ENCODE measurements at regions not wholly inside any gene's neighbourhood (a gene's known extent, or its start where the extent isn't known, plus 50 kb on each side); places are given as distances from the start of the nearest gene placed in this dataset.

DNA sequence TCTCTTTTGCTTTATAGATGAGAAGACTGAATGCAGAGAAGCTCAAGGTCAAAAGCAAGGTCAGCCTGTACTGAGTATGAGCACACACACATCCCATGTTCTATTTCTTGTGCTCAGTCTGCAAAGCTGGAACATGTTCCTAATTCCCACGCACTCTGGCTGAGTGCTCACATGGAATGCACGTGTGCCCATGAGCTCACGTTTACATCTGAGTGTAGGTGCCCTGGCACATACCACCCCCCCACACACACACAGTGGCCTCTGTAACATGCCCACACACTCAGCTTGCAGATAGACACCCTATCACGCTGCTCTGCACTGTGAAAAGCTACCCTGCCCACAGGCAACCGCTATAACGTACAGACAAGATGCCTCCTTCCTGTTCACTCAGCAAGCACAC is 700.1 kb downstream of the MED13L start:
- Mint-ChIP-seq H3K27me3 (ENCODE audit: low read depth) (no peaks in the 10 kb centered on the region), H3K36me3 (no peaks in the 10 kb centered on the region), H3K9me3 (no peaks in the 10 kb centered on the region), H3K4me1 (peaks cover 9% of the 10 kb centered on the region), H3K27ac (no peak overlapping the region), H3K4me3 (no peak overlapping the region)
- TF ChIP-seq, protein P1, sequence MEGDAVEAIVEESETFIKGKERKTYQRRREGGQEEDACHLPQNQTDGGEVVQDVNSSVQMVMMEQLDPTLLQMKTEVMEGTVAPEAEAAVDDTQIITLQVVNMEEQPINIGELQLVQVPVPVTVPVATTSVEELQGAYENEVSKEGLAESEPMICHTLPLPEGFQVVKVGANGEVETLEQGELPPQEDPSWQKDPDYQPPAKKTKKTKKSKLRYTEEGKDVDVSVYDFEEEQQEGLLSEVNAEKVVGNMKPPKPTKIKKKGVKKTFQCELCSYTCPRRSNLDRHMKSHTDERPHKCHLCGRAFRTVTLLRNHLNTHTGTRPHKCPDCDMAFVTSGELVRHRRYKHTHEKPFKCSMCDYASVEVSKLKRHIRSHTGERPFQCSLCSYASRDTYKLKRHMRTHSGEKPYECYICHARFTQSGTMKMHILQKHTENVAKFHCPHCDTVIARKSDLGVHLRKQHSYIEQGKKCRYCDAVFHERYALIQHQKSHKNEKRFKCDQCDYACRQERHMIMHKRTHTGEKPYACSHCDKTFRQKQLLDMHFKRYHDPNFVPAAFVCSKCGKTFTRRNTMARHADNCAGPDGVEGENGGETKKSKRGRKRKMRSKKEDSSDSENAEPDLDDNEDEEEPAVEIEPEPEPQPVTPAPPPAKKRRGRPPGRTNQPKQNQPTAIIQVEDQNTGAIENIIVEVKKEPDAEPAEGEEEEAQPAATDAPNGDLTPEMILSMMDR (IDR thresholded peaks at IDR 0.05; ENCODE audit: unreplicated experiment): no peak
- DNase-seq (ENCODE audit: low spot score in 2 of 2, unreplicated experiment in 2 of 2): no peak

GRCh38 chr12:115574826-115575225 is 702.7 kb downstream of the MED13L start:
- no peaks in the 10 kb centered on the region for H3K27me3 Mint-ChIP-seq (ENCODE audit: low read depth)
- TF ChIP-seq, protein P1 (IDR thresholded peaks at IDR 0.05; ENCODE audit: unreplicated experiment): no peak
- H3K36me3 Mint-ChIP-seq: no peaks in the 10 kb centered on the region
- no peak for DNase-seq (ENCODE audit: low spot score in 2 of 2, unreplicated experiment in 2 of 2)
- no peak overlapping the region for H3K27ac Mint-ChIP-seq
- H3K9me3 Mint-ChIP-seq: peaks cover 5% of the 10 kb centered on the region
- no peak overlapping the region for H3K4me3 Mint-ChIP-seq
- H3K4me1 Mint-ChIP-seq: peaks cover 9% of the 10 kb centered on the region

DNA sequence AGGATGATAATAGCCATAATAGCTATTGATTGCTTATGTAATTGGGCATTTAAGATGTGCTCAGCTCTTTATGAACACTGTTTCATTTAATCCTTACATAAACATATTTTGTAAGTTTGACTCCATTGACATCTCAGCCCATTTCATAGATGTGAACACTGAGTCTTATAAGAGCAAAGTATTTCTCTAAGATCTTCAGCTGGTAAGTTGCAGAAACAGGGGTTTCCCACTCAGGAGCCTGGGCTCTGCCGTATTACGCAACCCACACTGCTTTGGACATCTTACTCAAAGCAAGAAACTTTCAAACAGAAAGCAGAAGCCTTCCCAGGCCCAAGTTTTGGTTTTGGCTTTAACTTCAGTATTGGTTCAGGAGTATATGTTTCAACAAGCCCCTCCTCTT is 705.1 kb downstream of the MED13L start:
- H3K9me3 Mint-ChIP-seq: peaks cover 5% of the 10 kb centered on the region

GRCh38 chr12:115571446-115571845 is 706.0 kb downstream of the MED13L start:
- peaks cover 5% of the 10 kb centered on the region for H3K9me3 Mint-ChIP-seq
- no peak for DNase-seq (ENCODE audit: low spot score in 2 of 2, unreplicated experiment in 2 of 2)
- no peak overlapping the region for H3K4me3 Mint-ChIP-seq
- no peaks in the 10 kb centered on the region for H3K27me3 Mint-ChIP-seq (ENCODE audit: low read depth)
- no peak overlapping the region for H3K27ac Mint-ChIP-seq
- H3K4me1 Mint-ChIP-seq: peaks cover 8% of the 10 kb centered on the region
- TF ChIP-seq, protein P1 (IDR thresholded peaks at IDR 0.05; ENCODE audit: unreplicated experiment): no peak
- H3K36me3 Mint-ChIP-seq: no peaks in the 10 kb centered on the region

More for the DNA sequence above, 705.1 kb downstream of the MED13L start:
- no peak for DNase-seq (ENCODE audit: low spot score in 2 of 2, unreplicated experiment in 2 of 2)
- no peaks in the 10 kb centered on the region for H3K27me3 Mint-ChIP-seq (ENCODE audit: low read depth)
- no peak overlapping the region for H3K4me3 Mint-ChIP-seq
- TF ChIP-seq, protein P1 (IDR thresholded peaks at IDR 0.05; ENCODE audit: unreplicated experiment): no peak
- no peaks in the 10 kb centered on the region for H3K36me3 Mint-ChIP-seq
- no peak overlapping the region for H3K27ac Mint-ChIP-seq
- peaks cover 9% of the 10 kb centered on the region for H3K4me1 Mint-ChIP-seq

- no peak overlapping the region for H3K4me3 Mint-ChIP-seq
- H3K36me3 Mint-ChIP-seq: no peaks in the 10 kb centered on the region
- TF ChIP-seq, protein P1 (IDR thresholded peaks at IDR 0.05; ENCODE audit: unreplicated experiment): no peak
- H3K27ac Mint-ChIP-seq: no peak overlapping the region
- peaks cover 3% of the 10 kb centered on the region for H3K4me1 Mint-ChIP-seq
- peaks cover 5% of the 10 kb centered on the region for H3K9me3 Mint-ChIP-seq
- DNase-seq (ENCODE audit: low spot score in 2 of 2, unreplicated experiment in 2 of 2): no peak
- no peaks in the 10 kb centered on the region for H3K27me3 Mint-ChIP-seq (ENCODE audit: low read depth)
Observed at GRCh38 chr12:115571027-115571426, 706.5 kb downstream of the MED13L start.
